Posterior vena cava (tissue), 2 donors: ENCODE measurements at regions not wholly inside any gene's neighbourhood (a gene's known extent, or its start where the extent isn't known, plus 50 kb on each side); places are given as distances from the start of the nearest gene placed in this dataset.

Source experiments
- DNase-seq: peaks from one replicate; pipeline ENCODE4 v3.0.0-alpha.2; 2020; ENCODE audit warnings: low spot score
- intact Hi-C, 2 donors: fragments of 100-400 bp; cut with DNase I; formaldehyde crosslinking; loops; one replicate each; pipeline versions ENCODE4 v1.14.1 to v1.14.2; 2022 to 2023
- donor health status: DM: yes; HTN: yes; CAD: no.
- donor health status: DM: yes; HTN: yes; CAD: no.

DNA sequence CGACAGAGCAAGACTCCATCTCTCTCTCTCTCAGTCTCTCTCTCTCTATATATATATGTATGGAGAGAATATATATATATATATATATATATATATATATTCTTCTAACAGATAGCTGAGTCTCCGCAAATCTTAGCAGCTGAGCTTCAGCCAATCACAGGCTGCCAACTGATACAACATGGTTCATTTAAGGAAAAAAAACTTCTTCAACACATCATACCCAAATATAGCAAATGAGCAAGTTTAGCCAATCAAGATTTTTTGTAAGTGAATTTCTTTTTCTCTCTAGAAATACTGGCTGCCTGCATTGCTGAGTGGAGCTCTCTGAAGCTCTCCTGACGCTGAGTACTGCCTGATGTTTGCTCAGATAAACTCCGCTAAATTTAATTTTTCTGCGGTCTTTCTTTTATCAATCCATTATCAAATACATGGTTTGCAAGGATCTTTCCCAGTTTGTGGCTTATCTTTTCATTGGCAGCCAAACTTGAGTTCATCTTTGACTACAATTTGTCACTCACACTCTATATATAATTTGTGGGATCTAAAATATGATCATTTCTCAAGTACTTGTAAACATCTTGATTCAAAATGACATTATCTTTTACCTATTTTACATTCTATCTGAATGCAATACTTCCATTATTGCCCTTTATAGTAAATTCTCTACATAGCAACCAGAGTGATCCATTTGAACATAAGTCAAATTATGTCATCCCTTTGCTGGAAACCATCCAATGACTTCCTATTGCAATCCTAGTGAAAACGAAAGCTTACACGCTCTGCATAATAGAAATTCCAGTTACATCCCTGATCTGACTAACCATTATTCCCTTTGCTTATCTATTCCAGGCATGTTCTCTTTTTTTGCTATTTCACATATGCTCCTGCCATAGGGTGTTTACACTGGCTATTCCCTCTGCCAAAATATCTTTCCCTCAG lies 2131.7 kb downstream of the MRPL39 start:
- DNase-seq, result no peak
- intact Hi-C loops, result no loop called here

GRCh38 chr21:23471877-23472276 lies 2135.4 kb downstream of the MRPL39 start:
- intact Hi-C loops, result no loop called here

DNA sequence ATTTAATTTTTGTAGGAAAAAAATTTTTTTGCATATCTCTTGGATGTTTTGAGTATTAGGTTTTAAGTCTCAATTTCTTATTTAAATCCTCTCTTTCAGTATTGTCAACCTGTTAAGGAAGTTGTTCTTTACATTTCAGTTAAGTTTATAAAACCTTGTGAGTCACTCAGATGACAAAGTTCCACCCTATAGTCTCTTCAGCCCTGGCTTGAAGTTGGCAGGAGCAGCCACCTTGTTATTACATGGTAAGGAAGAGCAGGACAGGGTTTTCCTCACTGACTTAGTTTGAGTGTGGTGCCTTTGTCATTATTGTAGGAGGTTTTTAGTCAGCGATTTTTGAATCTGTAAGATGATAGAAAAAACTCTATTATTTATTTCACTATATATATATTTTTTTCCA lies 2143.9 kb downstream of the MRPL39 start:
- intact Hi-C loops, result no loop called here
- DNase-seq, result no peak

More at GRCh38 chr21:23471877-23472276, 2135.4 kb downstream of the MRPL39 start:
- no peak for DNase-seq

DNA sequence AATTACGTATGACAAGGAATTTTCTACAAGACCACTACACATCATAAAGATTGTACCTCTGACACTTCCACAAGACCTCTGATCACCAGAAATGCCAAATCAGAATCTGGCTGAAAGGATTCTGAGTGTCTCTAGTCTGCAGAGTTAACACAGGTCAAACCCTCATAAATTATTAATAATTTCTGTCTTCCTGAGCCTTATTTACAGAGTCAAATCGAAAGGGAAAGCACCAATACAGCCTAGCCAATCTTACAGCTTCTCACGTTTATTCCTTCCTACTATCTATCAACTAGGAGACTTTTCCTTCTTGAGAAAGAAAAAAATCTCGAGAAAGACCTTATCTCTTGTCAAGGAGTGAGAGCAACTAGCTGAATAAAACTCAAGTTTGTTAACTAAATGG lies 2151.6 kb downstream of the MRPL39 start:
- intact Hi-C loops, result no loop called here
- DNase-seq, result no peak

DNA sequence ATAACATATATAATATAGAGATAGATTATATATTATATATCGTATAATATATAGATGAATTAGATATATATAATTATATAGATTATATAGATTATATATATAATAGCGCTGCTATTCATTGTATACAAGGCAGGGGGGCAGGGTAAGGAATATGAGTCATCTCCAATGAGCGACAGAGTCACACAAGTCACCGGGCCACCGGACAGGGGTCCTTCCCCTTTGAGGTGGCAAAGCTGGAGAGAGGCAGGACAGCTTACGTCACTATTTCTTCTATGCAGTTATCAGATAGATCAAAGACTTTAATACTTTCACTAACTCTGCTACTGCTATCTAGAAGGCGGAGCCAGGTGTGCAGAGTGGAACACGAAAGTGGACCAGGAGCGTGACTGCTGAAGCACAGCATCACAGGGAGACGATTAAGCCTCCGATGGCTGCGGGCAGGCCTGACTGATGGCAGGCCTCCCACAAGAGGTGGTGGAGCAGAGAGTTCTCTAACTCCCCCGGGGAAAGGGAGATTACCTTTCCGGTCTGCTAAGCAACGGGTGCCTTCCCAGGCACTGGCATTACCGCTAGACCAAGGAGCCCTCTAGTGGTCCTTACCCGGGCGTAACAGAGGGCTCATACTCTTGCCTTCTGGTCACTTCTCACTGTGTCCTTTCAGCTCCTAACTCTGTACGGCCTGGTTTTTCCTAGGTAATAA lies 2154.7 kb downstream of the MRPL39 start:
- no peak for DNase-seq
- intact Hi-C loops, result no loop called here

- intact Hi-C loops, result no loop called here
- DNase-seq, result no peak
These were observed 2162.0 kb downstream of the MRPL39 start for GRCh38 chr21:23445307-23445706.

DNA sequence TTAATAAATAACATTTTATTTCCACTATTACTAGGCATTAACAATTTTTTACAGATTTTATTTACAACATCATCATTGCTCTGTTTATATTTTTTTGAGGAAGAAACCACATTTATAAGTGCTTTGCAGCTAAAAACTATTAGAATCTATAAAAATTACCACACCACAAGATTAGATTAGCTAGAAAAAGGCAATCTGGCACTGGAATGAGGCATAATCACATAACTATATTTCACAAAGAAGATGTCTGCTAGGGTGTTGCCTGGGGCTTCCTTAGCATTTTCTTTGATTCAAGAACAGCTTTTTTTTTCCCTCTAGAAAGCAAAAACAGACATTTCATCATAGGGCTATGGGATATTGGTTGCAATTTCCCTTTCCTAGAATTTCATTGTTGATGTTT lies 2169.2 kb downstream of the MRPL39 start:
- DNase-seq, result no peak
- intact Hi-C loops, result no loop called here

DNA sequence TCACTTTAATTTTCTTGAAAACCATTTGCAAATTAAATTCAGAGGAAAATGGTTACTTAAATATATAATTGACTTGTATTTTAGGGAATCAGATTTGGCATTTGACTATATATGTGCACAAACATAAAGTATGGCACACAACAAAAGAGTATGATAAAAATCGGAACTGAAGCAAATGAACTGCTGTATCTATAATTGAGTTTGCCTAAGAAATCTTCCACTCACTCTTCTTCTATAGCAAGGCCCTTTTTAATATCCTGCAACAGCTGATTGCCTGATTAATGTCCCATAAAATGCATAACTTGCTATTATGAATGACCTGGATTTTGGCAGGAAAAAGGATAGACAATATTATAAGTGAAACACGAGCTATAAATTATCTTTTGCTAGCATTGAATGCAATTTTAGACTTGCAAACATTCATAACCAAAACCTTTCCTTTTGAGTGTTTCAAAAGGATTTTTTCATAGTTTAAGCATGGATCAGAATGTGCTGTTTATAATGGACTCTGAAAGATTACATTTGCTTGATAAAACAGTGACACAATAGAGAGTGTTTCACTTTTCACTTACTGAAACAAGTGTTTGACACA lies 2204.3 kb downstream of the MRPL39 start:
- intact Hi-C loops, result no loop called here
- no peak for DNase-seq

- DNase-seq, result no peak
- intact Hi-C loops, result no loop called here
These were observed 2206.0 kb downstream of the MRPL39 start for GRCh38 chr21:23401278-23401677.

DNA sequence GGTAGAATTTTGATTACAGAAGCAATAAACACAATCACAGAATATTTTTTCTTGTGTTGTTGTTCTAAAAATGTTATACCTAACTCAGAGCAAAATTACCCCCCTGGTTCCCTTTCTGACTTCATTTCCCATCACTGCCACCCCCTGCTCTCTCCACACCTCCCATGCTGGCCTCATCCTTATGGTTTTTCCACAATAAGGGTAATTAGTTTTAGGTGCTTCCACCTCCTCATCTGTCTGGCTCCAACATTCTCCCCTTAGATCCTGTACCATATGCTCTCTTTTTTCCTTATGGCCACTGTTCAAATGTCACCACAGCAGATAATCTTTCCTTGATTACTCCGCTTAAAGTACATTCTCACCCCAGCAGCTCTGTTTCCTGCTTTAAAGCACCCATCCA lies 2208.6 kb downstream of the MRPL39 start:
- DNase-seq, result no peak
- intact Hi-C loops, result no loop called here

DNA sequence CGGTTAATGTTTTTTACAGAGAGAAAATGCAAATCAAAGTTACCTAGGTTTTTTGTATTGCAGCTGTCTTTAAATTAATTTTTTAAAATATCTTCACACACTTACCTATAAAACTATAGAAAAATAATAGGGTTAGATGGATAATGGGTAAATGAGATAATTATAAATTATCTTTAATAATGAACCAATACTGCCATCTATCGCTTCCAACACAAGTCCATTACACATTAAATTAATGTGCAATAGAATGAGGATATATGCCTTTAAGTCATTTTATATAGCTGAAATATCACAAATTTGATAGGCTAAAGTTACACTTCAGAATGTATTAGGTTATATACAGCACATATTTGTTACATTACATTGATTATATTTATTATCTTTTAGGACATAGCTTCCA lies 2212.8 kb downstream of the MRPL39 start:
- intact Hi-C loops, result no loop called here
- DNase-seq, result no peak

DNA sequence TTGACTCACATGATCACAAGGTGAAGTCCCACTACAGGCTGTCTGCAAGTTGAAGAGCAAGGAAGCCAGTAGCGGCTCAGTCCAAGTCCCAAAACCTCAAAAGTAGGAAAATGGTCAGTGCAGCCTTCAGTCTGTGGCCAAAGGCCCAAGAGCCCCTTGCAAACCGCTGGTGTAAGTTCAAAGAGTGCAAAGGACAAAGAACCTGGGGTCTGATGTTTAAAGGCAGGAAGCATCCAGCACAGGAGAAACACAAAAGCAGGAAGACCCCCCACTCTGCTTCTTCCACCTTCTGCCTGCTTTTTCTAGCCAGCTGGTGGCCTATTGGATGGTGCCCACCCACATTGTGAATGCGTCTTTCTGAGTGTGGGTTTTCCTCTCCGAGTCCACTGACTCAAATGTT lies 2222.6 kb downstream of the MRPL39 start:
- no peak for DNase-seq
- intact Hi-C loops, result no loop called here

DNA sequence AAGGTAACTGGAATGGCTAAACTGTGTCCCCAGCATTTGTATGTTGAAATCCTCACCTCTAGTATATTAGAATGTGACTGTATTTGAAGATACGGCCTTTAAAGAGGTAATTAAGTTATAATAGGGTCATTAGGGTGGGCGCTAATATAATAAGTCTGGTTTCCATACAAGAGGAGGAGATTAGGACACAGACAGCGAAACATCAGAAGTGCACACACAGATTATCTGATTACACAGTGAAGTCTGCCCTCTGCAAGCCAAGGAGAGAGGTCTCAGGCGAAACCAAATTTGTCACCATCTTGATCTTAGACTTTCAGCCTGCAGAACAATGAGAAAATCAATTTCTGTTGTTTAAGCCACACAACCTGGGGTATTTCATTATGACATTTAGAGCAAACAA lies 2233.1 kb downstream of the MRPL39 start:
- intact Hi-C loops, result no loop called here
- no peak for DNase-seq

GRCh38 chr21:23356905-23357304 lies 2250.4 kb downstream of the MRPL39 start:
- DNase-seq, result no peak
- intact Hi-C loops, result no loop called here

GRCh38 chr21:23316190-23316589 lies 2291.1 kb downstream of the MRPL39 start:
- intact Hi-C loops, result no loop called here
- no peak for DNase-seq

GRCh38 chr21:23308741-23309140 lies 2298.5 kb downstream of the MRPL39 start:
- intact Hi-C loops, result no loop called here
- DNase-seq, result no peak

- no peak for DNase-seq
- intact Hi-C loops, result no loop called here
These were observed 2300.2 kb downstream of the MRPL39 start for GRCh38 chr21:23307065-23307464.

DNA sequence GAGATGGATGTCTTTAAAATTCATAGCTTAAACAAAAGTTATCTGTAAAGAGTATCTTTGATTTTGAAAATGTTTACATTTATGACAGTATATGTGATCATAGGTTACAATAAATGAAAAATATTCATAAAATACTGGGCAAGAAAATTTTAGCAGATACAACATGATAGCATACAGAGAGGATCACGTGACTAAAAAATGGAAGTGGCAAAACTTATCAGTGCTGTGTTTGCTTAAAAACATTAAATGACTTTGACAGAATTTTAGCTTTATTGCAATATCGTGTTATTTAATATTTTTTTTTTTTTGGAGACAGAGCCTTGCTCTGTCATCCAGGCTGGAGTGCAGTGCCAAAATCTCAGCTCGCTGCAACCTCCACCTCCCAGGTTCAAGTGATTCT lies 2294.1 kb downstream of the NCAM2 start:
- intact Hi-C loops, result no loop called here
- no peak for DNase-seq

DNA sequence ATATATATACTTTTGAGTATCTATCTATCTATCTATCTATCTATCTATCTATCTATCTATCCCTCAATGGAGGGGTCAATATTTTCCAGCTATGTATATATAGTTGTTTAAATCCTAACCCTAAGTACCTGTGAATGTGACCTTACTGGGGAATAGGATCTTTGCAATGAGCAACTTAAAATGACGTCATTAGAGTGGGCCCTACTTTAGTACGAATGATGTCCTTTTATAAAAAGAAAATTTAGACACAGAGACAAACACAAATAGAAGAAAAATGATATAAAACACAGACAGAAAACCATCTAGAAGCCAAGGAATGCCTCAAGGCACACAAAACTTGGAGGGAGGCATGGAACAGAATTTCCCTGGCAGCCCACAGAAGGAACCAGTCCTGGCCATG lies 2283.7 kb downstream of the NCAM2 start:
- intact Hi-C loops, result no loop called here
- no peak for DNase-seq

GRCh38 chr21:23249760-23250159 lies 2251.6 kb downstream of the NCAM2 start:
- intact Hi-C loops, result no loop called here
- no peak for DNase-seq
